HEK293 (cell line): ENCODE measurements at regions not wholly inside any gene's neighbourhood (a gene's known extent, or its start where the extent isn't known, plus 50 kb on each side); places are given as distances from the start of the nearest gene placed in this dataset.

Source experiments
- CTCF ChIA-PET: fragments of 350-600 bp; formaldehyde crosslinking; extraction: SDS; loops from one replicate; lab custom pipeline; 2021; ENCODE audit warnings: antibody characterized with exemption; lab: Yijun Ruan, JAX
- POLR2A ChIA-PET: fragments of 300-600 bp; formaldehyde crosslinking; extraction: SDS; loops from one replicate; lab custom pipeline; 2020; ENCODE audit warnings: antibody characterized with exemption, inconsistent platforms; lab: Yijun Ruan, JAX
- H3K27ac ChIP-seq: fragments of 200-500 bp; sonication (Bioruptor generic); 2 replicates; pipeline ENCODE4 v1.5.1; 2014; ENCODE audit warnings: low read depth, low read length, control low read depth, inconsistent platforms; ENCODE audit errors: extremely low read depth
- H3K36me3 ChIP-seq, 2 experiments: fragments of 200-500 bp in 1 of 2; sonication (Bioruptor generic) in 1 of 2; 1 replicate in 1 of 2; 2 replicates in 1 of 2; pipeline ENCODE4 v1.5.1; 2014 to 2017; ENCODE audit warnings: inconsistent platforms in 2 of 2, low read length in 2 of 2; ENCODE audit not compliant: control insufficient read depth in 2 of 2, insufficient read depth in 1 of 2
- H3K4me1 ChIP-seq: fragments of 200-500 bp; sonication (Bioruptor generic); 2 replicates; pipeline ENCODE4 v1.5.1; 2014; ENCODE audit warnings: mild to moderate bottlenecking, low read length, inconsistent platforms; ENCODE audit not compliant: control insufficient read depth, insufficient read depth
- H3K4me3 ChIP-seq: 2 replicates; pipeline ENCODE4 v1.5.1; 2011; ENCODE audit warnings: low read depth, mild to moderate bottlenecking, control low read depth, low read length, moderate library complexity
- H3K9me3 ChIP-seq: fragments of 200-500 bp; sonication (Bioruptor generic); 2 replicates; pipeline ENCODE4 v1.5.1; 2014; ENCODE audit warnings: low read depth, low read length, inconsistent platforms; ENCODE audit not compliant: control insufficient read depth, insufficient read depth
- KLF1 ChIP-seq: fragments of 450-650 bp; formaldehyde crosslinking; IDR thresholded peaks from 2 replicates; pipeline ENCODE4 v1.5.1; 2016; ENCODE audit warnings: missing biosample characterization, missing genetic modification characterization
- REPIN1 ChIP-seq: fragments of 450-650 bp; formaldehyde crosslinking; IDR thresholded peaks from 2 replicates; pipeline ENCODE4 v1.5.1; 2017; ENCODE audit warnings: missing biosample characterization, missing genetic modification characterization, low read depth
- ZBTB48 ChIP-seq: fragments of 450-650 bp; formaldehyde crosslinking; IDR thresholded peaks from 2 replicates; pipeline ENCODE4 v1.5.1; 2016; ENCODE audit warnings: missing biosample characterization, missing genetic modification characterization
- ZNF354C ChIP-seq: fragments of 450-650 bp; formaldehyde crosslinking; IDR thresholded peaks from 2 replicates; pipeline ENCODE4 v1.5.1; 2016; ENCODE audit warnings: missing biosample characterization, missing genetic modification characterization, low read depth, borderline replicate concordance
- ZNF449 ChIP-seq: fragments of 450-650 bp; formaldehyde crosslinking; IDR thresholded peaks from 2 replicates; pipeline ENCODE4 v1.5.1; 2017; ENCODE audit warnings: missing biosample characterization, mild to moderate bottlenecking, missing genetic modification characterization, moderate library complexity
- ZNF529 ChIP-seq: fragments of 450-650 bp; formaldehyde crosslinking; IDR thresholded peaks from 2 replicates; pipeline ENCODE4 v1.5.1; 2017; ENCODE audit warnings: missing genetic modification characterization, missing biosample characterization; ENCODE audit not compliant: insufficient replicate concordance
- ZNF664 ChIP-seq: fragments of 450-650 bp; formaldehyde crosslinking; IDR thresholded peaks from 2 replicates; pipeline ENCODE4 v1.5.1; 2016; ENCODE audit warnings: missing biosample characterization, missing genetic modification characterization
- ZNF777 ChIP-seq: fragments of 450-650 bp; formaldehyde crosslinking; IDR thresholded peaks from 2 replicates; pipeline ENCODE4 v1.5.1; 2017; ENCODE audit warnings: missing biosample characterization, missing genetic modification characterization, borderline replicate concordance
- ZNF837 ChIP-seq: fragments of 450-650 bp; formaldehyde crosslinking; IDR thresholded peaks from 2 replicates; pipeline ENCODE4 v1.5.1; 2016; ENCODE audit warnings: missing biosample characterization, missing genetic modification characterization
- TF ChIP-seq, protein P1 (sequence below): fragments of 450-650 bp; formaldehyde crosslinking; conservative IDR thresholded peaks from 2 replicates; pipeline ENCODE4 v1.5.1; 2016; ENCODE audit warnings: low read depth, missing biosample characterization, missing genetic modification characterization
- TF ChIP-seq, protein P2 (sequence below): fragments of 450-650 bp; formaldehyde crosslinking; IDR thresholded peaks from 2 replicates; pipeline ENCODE4 v1.5.1; 2016; ENCODE audit warnings: missing biosample characterization, missing genetic modification characterization
- TF ChIP-seq, protein P3 (sequence below): fragments of 450-650 bp; formaldehyde crosslinking; IDR thresholded peaks from 2 replicates; pipeline ENCODE4 v1.5.1; 2016; ENCODE audit warnings: missing biosample characterization, missing genetic modification characterization, borderline replicate concordance
- TF ChIP-seq, protein P4 (sequence below): fragments of 450-650 bp; formaldehyde crosslinking; IDR thresholded peaks from 2 replicates; pipeline ENCODE4 v1.5.1; 2016; ENCODE audit warnings: missing biosample characterization, missing genetic modification characterization

GRCh38 chr4:124331781-124332180 is 380.8 kb downstream of the ANKRD50 start (continued):
- TF ChIP-seq, protein P1, sequence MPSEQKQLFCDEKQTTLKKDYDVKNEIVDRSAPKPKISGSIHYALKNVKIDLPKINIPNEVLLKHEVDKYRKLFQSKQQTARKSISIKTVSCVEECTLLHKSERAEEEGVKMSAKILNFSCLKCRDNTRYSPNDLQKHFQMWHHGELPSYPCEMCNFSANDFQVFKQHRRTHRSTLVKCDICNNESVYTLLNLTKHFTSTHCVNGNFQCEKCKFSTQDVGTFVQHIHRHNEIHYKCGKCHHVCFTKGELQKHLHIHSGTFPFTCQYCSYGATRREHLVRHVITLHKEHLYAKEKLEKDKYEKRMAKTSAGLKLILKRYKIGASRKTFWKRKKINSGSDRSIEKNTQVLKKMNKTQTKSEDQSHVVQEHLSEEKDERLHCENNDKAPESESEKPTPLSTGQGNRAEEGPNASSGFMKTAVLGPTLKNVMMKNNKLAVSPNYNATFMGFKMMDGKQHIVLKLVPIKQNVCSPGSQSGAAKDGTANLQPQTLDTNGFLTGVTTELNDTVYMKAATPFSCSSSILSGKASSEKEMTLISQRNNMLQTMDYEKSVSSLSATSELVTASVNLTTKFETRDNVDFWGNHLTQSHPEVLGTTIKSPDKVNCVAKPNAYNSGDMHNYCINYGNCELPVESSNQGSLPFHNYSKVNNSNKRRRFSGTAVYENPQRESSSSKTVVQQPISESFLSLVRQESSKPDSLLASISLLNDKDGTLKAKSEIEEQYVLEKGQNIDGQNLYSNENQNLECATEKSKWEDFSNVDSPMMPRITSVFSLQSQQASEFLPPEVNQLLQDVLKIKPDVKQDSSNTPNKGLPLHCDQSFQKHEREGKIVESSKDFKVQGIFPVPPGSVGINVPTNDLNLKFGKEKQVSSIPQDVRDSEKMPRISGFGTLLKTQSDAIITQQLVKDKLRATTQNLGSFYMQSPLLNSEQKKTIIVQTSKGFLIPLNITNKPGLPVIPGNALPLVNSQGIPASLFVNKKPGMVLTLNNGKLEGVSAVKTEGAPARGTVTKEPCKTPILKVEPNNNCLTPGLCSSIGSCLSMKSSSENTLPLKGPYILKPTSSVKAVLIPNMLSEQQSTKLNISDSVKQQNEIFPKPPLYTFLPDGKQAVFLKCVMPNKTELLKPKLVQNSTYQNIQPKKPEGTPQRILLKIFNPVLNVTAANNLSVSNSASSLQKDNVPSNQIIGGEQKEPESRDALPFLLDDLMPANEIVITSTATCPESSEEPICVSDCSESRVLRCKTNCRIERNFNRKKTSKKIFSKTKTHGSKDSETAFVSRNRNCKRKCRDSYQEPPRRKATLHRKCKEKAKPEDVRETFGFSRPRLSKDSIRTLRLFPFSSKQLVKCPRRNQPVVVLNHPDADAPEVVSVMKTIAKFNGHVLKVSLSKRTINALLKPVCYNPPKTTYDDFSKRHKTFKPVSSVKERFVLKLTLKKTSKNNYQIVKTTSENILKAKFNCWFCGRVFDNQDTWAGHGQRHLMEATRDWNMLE (tag by site-specific recombination) = no peak
- TF ChIP-seq ZNF354C (no peak), KLF1 (tag by site-specific recombination) (no peak), ZNF664 (tag by site-specific recombination) (no peak), ZNF777 (no peak), ZBTB48 (no peak)
- TF ChIP-seq, protein P2, sequence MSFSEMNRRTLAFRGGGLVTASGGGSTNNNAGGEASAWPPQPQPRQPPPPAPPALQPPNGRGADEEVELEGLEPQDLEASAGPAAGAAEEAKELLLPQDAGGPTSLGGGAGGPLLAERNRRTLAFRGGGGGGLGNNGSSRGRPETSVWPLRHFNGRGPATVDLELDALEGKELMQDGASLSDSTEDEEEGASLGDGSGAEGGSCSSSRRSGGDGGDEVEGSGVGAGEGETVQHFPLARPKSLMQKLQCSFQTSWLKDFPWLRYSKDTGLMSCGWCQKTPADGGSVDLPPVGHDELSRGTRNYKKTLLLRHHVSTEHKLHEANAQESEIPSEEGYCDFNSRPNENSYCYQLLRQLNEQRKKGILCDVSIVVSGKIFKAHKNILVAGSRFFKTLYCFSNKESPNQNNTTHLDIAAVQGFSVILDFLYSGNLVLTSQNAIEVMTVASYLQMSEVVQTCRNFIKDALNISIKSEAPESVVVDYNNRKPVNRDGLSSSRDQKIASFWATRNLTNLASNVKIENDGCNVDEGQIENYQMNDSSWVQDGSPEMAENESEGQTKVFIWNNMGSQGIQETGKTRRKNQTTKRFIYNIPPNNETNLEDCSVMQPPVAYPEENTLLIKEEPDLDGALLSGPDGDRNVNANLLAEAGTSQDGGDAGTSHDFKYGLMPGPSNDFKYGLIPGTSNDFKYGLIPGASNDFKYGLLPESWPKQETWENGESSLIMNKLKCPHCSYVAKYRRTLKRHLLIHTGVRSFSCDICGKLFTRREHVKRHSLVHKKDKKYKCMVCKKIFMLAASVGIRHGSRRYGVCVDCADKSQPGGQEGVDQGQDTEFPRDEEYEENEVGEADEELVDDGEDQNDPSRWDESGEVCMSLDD = no peak

- no peaks in the 10 kb centered on the region for H3K36me3 ChIP-seq
- ChIA-PET POLR2A (no interaction called here), CTCF (interaction anchor here (0.5 to 3.0 kb wide), 7 partner anchors 9 to 950 kb away, joined by 3 to 20 read pairs (median 4); no protein-coding TSS in a partner anchor)
- no peaks in the 10 kb centered on the region for H3K4me1 ChIP-seq
- H3K27ac ChIP-seq = no peak overlapping the region
- H3K4me3 ChIP-seq = no peak overlapping the region
- TF ChIP-seq ZNF529 (tag by site-specific recombination) (no peak), ZNF837 (tag by site-specific recombination) (no peak), REPIN1 (tag by site-specific recombination) (no peak), ZNF449 (no peak)
- TF ChIP-seq, protein P3, sequence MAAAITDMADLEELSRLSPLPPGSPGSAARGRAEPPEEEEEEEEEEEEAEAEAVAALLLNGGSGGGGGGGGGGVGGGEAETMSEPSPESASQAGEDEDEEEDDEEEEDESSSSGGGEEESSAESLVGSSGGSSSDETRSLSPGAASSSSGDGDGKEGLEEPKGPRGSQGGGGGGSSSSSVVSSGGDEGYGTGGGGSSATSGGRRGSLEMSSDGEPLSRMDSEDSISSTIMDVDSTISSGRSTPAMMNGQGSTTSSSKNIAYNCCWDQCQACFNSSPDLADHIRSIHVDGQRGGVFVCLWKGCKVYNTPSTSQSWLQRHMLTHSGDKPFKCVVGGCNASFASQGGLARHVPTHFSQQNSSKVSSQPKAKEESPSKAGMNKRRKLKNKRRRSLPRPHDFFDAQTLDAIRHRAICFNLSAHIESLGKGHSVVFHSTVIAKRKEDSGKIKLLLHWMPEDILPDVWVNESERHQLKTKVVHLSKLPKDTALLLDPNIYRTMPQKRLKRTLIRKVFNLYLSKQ = no peak
- TF ChIP-seq, protein P4, sequence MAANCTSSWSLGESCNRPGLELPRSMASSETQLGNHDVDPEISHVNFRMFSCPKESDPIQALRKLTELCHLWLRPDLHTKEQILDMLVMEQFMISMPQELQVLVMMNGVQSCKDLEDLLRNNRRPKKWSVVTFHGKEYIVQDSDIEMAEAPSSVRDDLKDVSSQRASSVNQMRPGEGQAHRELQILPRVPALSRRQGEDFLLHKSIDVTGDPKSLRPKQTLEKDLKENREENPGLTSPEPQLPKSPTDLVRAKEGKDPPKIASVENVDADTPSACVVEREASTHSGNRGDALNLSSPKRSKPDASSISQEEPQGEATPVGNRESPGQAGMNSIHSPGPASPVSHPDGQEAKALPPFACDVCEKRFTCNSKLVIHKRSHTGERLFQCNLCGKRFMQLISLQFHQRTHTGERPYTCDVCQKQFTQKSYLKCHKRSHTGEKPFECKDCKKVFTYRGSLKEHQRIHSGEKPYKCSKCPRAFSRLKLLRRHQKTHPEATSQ (tag by site-specific recombination) = no peak
- H3K9me3 ChIP-seq = no peaks in the 10 kb centered on the region
Observed at GRCh38 chr4:124333466-124333865, 379.1 kb downstream of the ANKRD50 start.
